GM12878 (cell line): ENCODE measurements at regions not wholly inside any gene's neighbourhood (a gene's known extent, or its start where the extent isn't known, plus 50 kb on each side); places are given as distances from the start of the nearest gene placed in this dataset.
A peak's percentile ranks its signal among the peaks of the same experiment; 100 is the strongest.

ENCODE experiments used
- ATF7 ChIP-seq: fragments of 450-650 bp; IDR thresholded peaks from 2 replicates; pipeline ENCODE4 v1.6.1; 2016; ENCODE audit warnings: low read depth, mild to moderate bottlenecking
- BCL11A ChIP-seq: IDR thresholded peaks from 2 replicates; pipeline ENCODE4 v1.6.1; 2011; ENCODE audit warnings: low read depth, low read length
- BCLAF1 ChIP-seq: fragments of 450-650 bp; IDR thresholded peaks from 2 replicates; pipeline ENCODE4 v1.6.1; 2017; ENCODE audit warnings: antibody characterized with exemption, mild to moderate bottlenecking, moderate library complexity
- CBX3 ChIP-seq: fragments of 200-600 bp; sonication (generic); IDR thresholded peaks from 2 replicates; pipeline ENCODE4 v1.6.1; 2016; ENCODE audit warnings: low read depth, borderline replicate concordance
- CEBPB ChIP-seq, 2 experiments: fragments of 150-350 bp in 1 of 2; IDR thresholded peaks; 2 replicates each; pipeline ENCODE4 v1.6.1; 2012 to 2014; ENCODE audit warnings: low read depth in 2 of 2, low read length in 2 of 2, borderline replicate concordance in 1 of 2, inconsistent platforms in 1 of 2
- CUX1 ChIP-seq: IDR thresholded peaks from 2 replicates; pipeline ENCODE4 v1.6.1; 2012; ENCODE audit warnings: improper control_type of control experiment, low read depth, low read length; ENCODE audit not compliant: insufficient replicate concordance
- FOXM1 ChIP-seq: IDR thresholded peaks from 2 replicates; pipeline ENCODE4 v1.6.1; 2012; ENCODE audit warnings: low read depth, mild to moderate bottlenecking, inconsistent platforms, low read length, moderate library complexity
- GATAD2B ChIP-seq: fragments of 450-650 bp; conservative IDR thresholded peaks from 2 replicates; pipeline ENCODE4 v1.6.1; 2017; ENCODE audit warnings: low read depth, mild to moderate bottlenecking, moderate library complexity
- HCFC1 ChIP-seq: fragments of 150-350 bp; IDR thresholded peaks from 2 replicates; pipeline ENCODE4 v1.6.1; 2014; ENCODE audit warnings: low read length
- KLF5 ChIP-seq: fragments of 450-650 bp; IDR thresholded peaks from 2 replicates; pipeline ENCODE4 v1.6.1; 2014; ENCODE audit warnings: mild to moderate bottlenecking; ENCODE audit not compliant: partially characterized antibody
- MEF2A ChIP-seq: IDR thresholded peaks from 2 replicates; pipeline ENCODE4 v1.6.1; 2011; ENCODE audit warnings: low read depth, mild to moderate bottlenecking, low read length, moderate library complexity; ENCODE audit not compliant: insufficient read depth
- NFIC ChIP-seq: IDR thresholded peaks from 2 replicates; pipeline ENCODE4 v1.6.1; 2012; ENCODE audit warnings: low read depth, mild to moderate bottlenecking, inconsistent platforms, low read length, moderate library complexity
- PAX8 ChIP-seq: fragments of 450-650 bp; IDR thresholded peaks from 2 replicates; pipeline ENCODE4 v1.6.1; 2017; ENCODE audit warnings: mild to moderate bottlenecking, moderate library complexity
- POU2F2 ChIP-seq: IDR thresholded peaks from 3 replicates; pipeline ENCODE4 v1.6.1; 2011; ENCODE audit warnings: low read depth, mild to moderate bottlenecking, low read length, borderline replicate concordance
- SREBF2 ChIP-seq: IDR thresholded peaks from 2 replicates; pipeline ENCODE4 v1.6.1; 2012; ENCODE audit warnings: mild to moderate bottlenecking, low read length
- TCF12 ChIP-seq: IDR thresholded peaks from 2 replicates; pipeline ENCODE4 v1.6.1; 2011; ENCODE audit warnings: low read depth, mild to moderate bottlenecking, low read length
- YY1 ChIP-seq: IDR thresholded peaks from 2 replicates; pipeline ENCODE4 v1.6.1; 2011; ENCODE audit warnings: low read depth, mild to moderate bottlenecking, low read length
- ZBED1 ChIP-seq: IDR thresholded peaks from 2 replicates; pipeline ENCODE4 v1.6.1; 2016; ENCODE audit warnings: borderline replicate concordance

- TF ChIP-seq CUX1 (peak; percentile 65), CEBPB (IDR thresholded peaks at IDR 0.05; ENCODE audit: borderline replicate concordance in 1 of 2, low read depth in 2 of 2, low read length in 2 of 2) (no peak; a peak in 1 of 4 replicates), TCF12 (peak; percentile 87), ATF7 (peak; percentile 63), YY1 (0 out of 2 replicates have a peak, but pooled peaks have one; percentile 29), FOXM1 (peak; percentile 93), MEF2A (no peak), POU2F2 (0 out of 3 replicates have a peak, but pooled peaks have one; percentile 52), CBX3 (no peak), HCFC1 (no peak), NFIC (peak; percentile 93), PAX8 (no peak), SREBF2 (no peak), GATAD2B (peak; percentile 96), ZBED1 (peak; percentile 77; the same call in 1 of the 2 replicates), BCLAF1 (no peak), KLF5 (no peak), BCL11A (peak; percentile 77; the same call in 1 of the 2 replicates)
Observed at GRCh38 chr1:181430015-181430885, 53.1 kb upstream of the CACNA1E start (continued).
